Stimulated activated memory B cell treated with anti-CD40 and anti-IgM and Interleukin-4, amounts not matched to agents 10 μg/mL and 1 μg/mL and 100 μg/mL, for 72 hours (primary cell): ENCODE measurements at regions not wholly inside any gene's neighbourhood (a gene's known extent, or its start where the extent isn't known, plus 50 kb on each side); places are given as distances from the start of the nearest gene placed in this dataset.
"Not testable (repeated sequence)": the region's sequence is repeated elsewhere in the genome, so short reads cannot be mapped to it uniquely, and the experiment has no call there.

Experiments
- ATAC-seq: fragments of 150-1000 bp; cut with Tn5 transposase; 2 replicates; pipeline ENCODE4 v1.10.0; 2021
- H3K27ac Mint-ChIP-seq: one replicate; pipeline ENCODE4 v1.8.0; 2022; ENCODE audit warnings: mild to moderate bottlenecking, mixed read lengths
- H3K27me3 Mint-ChIP-seq: one replicate; pipeline ENCODE4 v1.8.0; 2022; ENCODE audit warnings: mixed read lengths
- H3K36me3 Mint-ChIP-seq: one replicate; pipeline ENCODE4 v1.8.0; 2022; ENCODE audit warnings: mixed read lengths
- H3K4me1 Mint-ChIP-seq: one replicate; pipeline ENCODE4 v1.8.0; 2022; ENCODE audit warnings: mixed read lengths
- H3K4me3 Mint-ChIP-seq: one replicate; pipeline ENCODE4 v1.8.0; 2022; ENCODE audit warnings: mild to moderate bottlenecking, moderate library complexity, mixed read lengths
- H3K9me3 Mint-ChIP-seq: one replicate; pipeline ENCODE4 v1.8.0; 2022; ENCODE audit warnings: mixed read lengths

- not testable (repeated sequence) for H3K4me1 Mint-ChIP-seq, H3K27ac Mint-ChIP-seq, ATAC-seq, H3K27me3 Mint-ChIP-seq, H3K4me3 Mint-ChIP-seq
- peaks cover 11% of the 10 kb centered on the region for H3K9me3 Mint-ChIP-seq
- peaks cover 22% of the 10 kb centered on the region for H3K36me3 Mint-ChIP-seq
These were observed 318.4 kb downstream of the ZFHX3 start for GRCh38 chr16:72729552-72729951.

- Mint-ChIP-seq H3K4me3 (no peak overlapping the region), H3K9me3 (peaks cover 8% of the 10 kb centered on the region), H3K4me1 (no peaks in the 10 kb centered on the region), H3K27ac (no peak overlapping the region), H3K27me3 (no peaks in the 10 kb centered on the region), H3K36me3 (peaks cover 17% of the 10 kb centered on the region)
- ATAC-seq: no peak
These were observed 319.4 kb downstream of the ZFHX3 start for GRCh38 chr16:72728516-72728915.

GRCh38 chr16:72727565-72727964 lies 320.4 kb downstream of the ZFHX3 start:
- peaks cover 13% of the 10 kb centered on the region for H3K36me3 Mint-ChIP-seq
- no peak overlapping the region for H3K4me3 Mint-ChIP-seq
- H3K9me3 Mint-ChIP-seq: peaks cover 8% of the 10 kb centered on the region
- H3K27me3 Mint-ChIP-seq: no peaks in the 10 kb centered on the region
- H3K4me1 Mint-ChIP-seq: no peaks in the 10 kb centered on the region
- no peak for ATAC-seq
- no peak overlapping the region for H3K27ac Mint-ChIP-seq

- H3K27me3 Mint-ChIP-seq: no peaks in the 10 kb centered on the region
- no peak overlapping the region for H3K27ac Mint-ChIP-seq
- H3K4me3 Mint-ChIP-seq: no peak overlapping the region
- no peak for ATAC-seq
- H3K4me1 Mint-ChIP-seq: no peaks in the 10 kb centered on the region
- peaks cover 5% of the 10 kb centered on the region for H3K9me3 Mint-ChIP-seq
- peaks cover 6% of the 10 kb centered on the region for H3K36me3 Mint-ChIP-seq
These were observed 322.3 kb downstream of the ZFHX3 start for GRCh38 chr16:72725643-72726042.

GRCh38 chr16:72723781-72724180 lies 324.1 kb downstream of the ZFHX3 start:
- no peaks in the 10 kb centered on the region for H3K9me3 Mint-ChIP-seq
- no peak overlapping the region for H3K4me3 Mint-ChIP-seq
- no peaks in the 10 kb centered on the region for H3K4me1 Mint-ChIP-seq
- no peaks in the 10 kb centered on the region for H3K27me3 Mint-ChIP-seq
- peaks cover 6% of the 10 kb centered on the region for H3K36me3 Mint-ChIP-seq
- no peak overlapping the region for H3K27ac Mint-ChIP-seq
- no peak for ATAC-seq

- H3K9me3 Mint-ChIP-seq: no peaks in the 10 kb centered on the region
These were observed 325.4 kb downstream of the ZFHX3 start for GRCh38 chr16:72722552-72722951.

GRCh38 chr16:72721981-72722380 lies 325.9 kb downstream of the ZFHX3 start:
- Mint-ChIP-seq H3K4me3 (no peak overlapping the region), H3K27me3 (no peaks in the 10 kb centered on the region), H3K27ac (no peak overlapping the region), H3K9me3 (no peaks in the 10 kb centered on the region), H3K36me3 (peaks cover 8% of the 10 kb centered on the region), H3K4me1 (no peaks in the 10 kb centered on the region)
- no peak for ATAC-seq

More at GRCh38 chr16:72722552-72722951, 325.4 kb downstream of the ZFHX3 start:
- H3K4me1 Mint-ChIP-seq: no peaks in the 10 kb centered on the region
- ATAC-seq: no peak
- H3K4me3 Mint-ChIP-seq: no peak overlapping the region
- H3K36me3 Mint-ChIP-seq: peaks cover 6% of the 10 kb centered on the region
- no peak overlapping the region for H3K27ac Mint-ChIP-seq
- H3K27me3 Mint-ChIP-seq: no peaks in the 10 kb centered on the region

GRCh38 chr16:72715267-72715666 lies 332.7 kb downstream of the ZFHX3 start:
- no peak for ATAC-seq
- H3K4me3 Mint-ChIP-seq: no peak overlapping the region
- no peaks in the 10 kb centered on the region for H3K27me3 Mint-ChIP-seq
- peaks cover 19% of the 10 kb centered on the region for H3K9me3 Mint-ChIP-seq
- H3K27ac Mint-ChIP-seq: no peak overlapping the region
- H3K4me1 Mint-ChIP-seq: no peaks in the 10 kb centered on the region
- peaks cover 55% of the 10 kb centered on the region for H3K36me3 Mint-ChIP-seq

GRCh38 chr16:72711823-72712222 lies 336.1 kb downstream of the ZFHX3 start:
- H3K9me3 Mint-ChIP-seq: peaks cover 24% of the 10 kb centered on the region
- peaks cover 45% of the 10 kb centered on the region for H3K36me3 Mint-ChIP-seq
- H3K4me3 Mint-ChIP-seq: no peak overlapping the region
- H3K4me1 Mint-ChIP-seq: peaks cover 5% of the 10 kb centered on the region
- no peak for ATAC-seq
- H3K27ac Mint-ChIP-seq: no peak overlapping the region
- no peaks in the 10 kb centered on the region for H3K27me3 Mint-ChIP-seq

- Mint-ChIP-seq H3K4me3 (no peak overlapping the region), H3K27ac (no peak overlapping the region), H3K4me1 (peaks cover 5% of the 10 kb centered on the region), H3K27me3 (no peaks in the 10 kb centered on the region), H3K36me3 (no peaks in the 10 kb centered on the region), H3K9me3 (peaks cover 6% of the 10 kb centered on the region)
- no peak for ATAC-seq
These were observed 342.1 kb downstream of the ZFHX3 start for GRCh38 chr16:72705801-72706200.

- Mint-ChIP-seq H3K27me3 (no peaks in the 10 kb centered on the region), H3K9me3 (peaks cover 4% of the 10 kb centered on the region), H3K4me3 (no peak overlapping the region), H3K4me1 (peaks cover 5% of the 10 kb centered on the region), H3K27ac (no peak overlapping the region), H3K36me3 (no peaks in the 10 kb centered on the region)
- no peak for ATAC-seq
These were observed 343.1 kb downstream of the ZFHX3 start for GRCh38 chr16:72704746-72705372.

- H3K9me3 Mint-ChIP-seq: no peaks in the 10 kb centered on the region
- no peaks in the 10 kb centered on the region for H3K27me3 Mint-ChIP-seq
- H3K27ac Mint-ChIP-seq: no peak overlapping the region
- no peaks in the 10 kb centered on the region for H3K4me1 Mint-ChIP-seq
- no peak overlapping the region for H3K4me3 Mint-ChIP-seq
- peaks cover 13% of the 10 kb centered on the region for H3K36me3 Mint-ChIP-seq
- ATAC-seq: no peak
These were observed 358.1 kb downstream of the ZFHX3 start for GRCh38 chr16:72689851-72690250.

- no peaks in the 10 kb centered on the region for H3K4me1 Mint-ChIP-seq
- no peaks in the 10 kb centered on the region for H3K27me3 Mint-ChIP-seq
- H3K27ac Mint-ChIP-seq: no peak overlapping the region
- H3K4me3 Mint-ChIP-seq: no peak overlapping the region
- no peak for ATAC-seq
- H3K9me3 Mint-ChIP-seq: peaks cover 7% of the 10 kb centered on the region
- H3K36me3 Mint-ChIP-seq: no peaks in the 10 kb centered on the region
These were observed 367.2 kb downstream of the ZFHX3 start for GRCh38 chr16:72680732-72681131.

GRCh38 chr16:72679856-72680255 lies 368.1 kb downstream of the ZFHX3 start:
- no peak overlapping the region for H3K4me3 Mint-ChIP-seq
- H3K27ac Mint-ChIP-seq: no peak overlapping the region
- ATAC-seq: no peak
- no peaks in the 10 kb centered on the region for H3K27me3 Mint-ChIP-seq
- H3K9me3 Mint-ChIP-seq: peaks cover 7% of the 10 kb centered on the region
- H3K4me1 Mint-ChIP-seq: no peaks in the 10 kb centered on the region
- H3K36me3 Mint-ChIP-seq: no peaks in the 10 kb centered on the region

GRCh38 chr16:72677662-72678447 lies 370.1 kb downstream of the ZFHX3 start:
- Mint-ChIP-seq H3K36me3 (peaks cover 4% of the 10 kb centered on the region), H3K9me3 (peaks cover 11% of the 10 kb centered on the region), H3K4me3 (no peak overlapping the region), H3K4me1 (no peaks in the 10 kb centered on the region), H3K27ac (no peak overlapping the region), H3K27me3 (no peaks in the 10 kb centered on the region)
- no peak for ATAC-seq

GRCh38 chr16:72673118-72673517 lies 374.8 kb downstream of the ZFHX3 start:
- H3K4me1 Mint-ChIP-seq: no peaks in the 10 kb centered on the region
- H3K36me3 Mint-ChIP-seq: peaks cover 25% of the 10 kb centered on the region
- ATAC-seq: no peak
- H3K27ac Mint-ChIP-seq: no peak overlapping the region
- H3K4me3 Mint-ChIP-seq: no peak overlapping the region
- H3K9me3 Mint-ChIP-seq: peaks cover 19% of the 10 kb centered on the region
- H3K27me3 Mint-ChIP-seq: no peaks in the 10 kb centered on the region
